Mammary epithelial cell (primary cell): ENCODE measurements at regions not wholly inside any gene's neighbourhood (a gene's known extent, or its start where the extent isn't known, plus 50 kb on each side); places are given as distances from the start of the nearest gene placed in this dataset.

ENCODE experiments used
- CTCF ChIP-seq, 2 donors: IDR thresholded peaks in 1 of 2; conservative IDR thresholded peaks in 1 of 2; 2 replicates each; pipeline ENCODE4 v1.5.1; 2011 to 2012; ENCODE audit warnings: inconsistent platforms in 2 of 2, low read length in 2 of 2, mild to moderate bottlenecking in 2 of 2, control low read depth in 1 of 2, low read depth in 1 of 2; ENCODE audit not compliant: insufficient read depth in 1 of 2; ENCODE audit errors: extremely low read depth in 1 of 2
- EZH2 ChIP-seq: IDR thresholded peaks from 2 replicates; pipeline ENCODE4 v1.6.1; 2012; ENCODE audit warnings: low read length, inconsistent platforms, borderline replicate concordance

GRCh38 chr11:114812733-114813132 is 134.4 kb downstream of the NXPE2 start:
- TF ChIP-seq CTCF (conservative IDR thresholded peaks at IDR 0.05 in 1 of 2, IDR thresholded peaks at IDR 0.05 in 1 of 2; ENCODE audit: extremely low read depth in 1 of 2, insufficient read depth in 1 of 2, low read depth in 1 of 2, low read length in 2 of 2) (no peak), EZH2 (no peak)
